CD4-positive, alpha-beta T cell (primary cell): ENCODE measurements at regions not wholly inside any gene's neighbourhood (a gene's known extent, or its start where the extent isn't known, plus 50 kb on each side); places are given as distances from the start of the nearest gene placed in this dataset.

ENCODE experiments used
- ATAC-seq: fragments of 200-7000 bp; cut with Tn5 transposase; one replicate; pipeline ENCODE4 v1.10.0; 2022; ENCODE audit warnings: mild to moderate bottlenecking; ENCODE audit not compliant: poor library complexity
- CTCF ChIA-PET: fragments of 350-600 bp; sonication (Branson Sonifier 250); formaldehyde crosslinking; loops from one replicate; lab custom pipeline; 2021; ENCODE audit warnings: antibody characterized with exemption, inconsistent platforms; lab: Charles Lee
- POLR2A ChIA-PET: fragments of 350-600 bp; sonication (Branson Sonifier 250); formaldehyde crosslinking; loops from one replicate; lab custom pipeline; 2021; ENCODE audit warnings: antibody characterized with exemption, inconsistent platforms; lab: Charles Lee
- DNase-seq, 14 experiments: peaks; one replicate each; pipeline ENCODE4 v3.0.0-alpha.2; 2013 to 2020; ENCODE audit warnings: mixed read lengths in 2 of 14
- H3K27ac ChIP-seq, 2 donors: one replicate each; pipeline versions ENCODE4 v1.5.1 to v1.7.0; 2013; ENCODE audit warnings: low read length in 2 of 2, low read depth in 1 of 2, mild to moderate bottlenecking in 1 of 2
- H3K27me3 ChIP-seq, 2 experiments: 1 replicate in 1 of 2; 2 replicates in 1 of 2; pipeline versions ENCODE4 v1.6.1 to v1.7.0; 2013; ENCODE audit warnings: low read length in 2 of 2, control low read depth in 1 of 2, mild to moderate bottlenecking in 1 of 2, moderate library complexity in 1 of 2; ENCODE audit not compliant: insufficient read depth in 2 of 2, control insufficient read depth in 1 of 2
- H3K36me3 ChIP-seq: one replicate; pipeline ENCODE4 v1.6.1; 2013; ENCODE audit warnings: low read length, control low read depth; ENCODE audit not compliant: insufficient read depth
- H3K4me1 ChIP-seq: one replicate; pipeline ENCODE4 v1.6.1; 2013; ENCODE audit warnings: low read length, control low read depth; ENCODE audit not compliant: insufficient read depth
- H3K4me3 ChIP-seq: one replicate; pipeline ENCODE4 v1.5.1; 2013; ENCODE audit warnings: mild to moderate bottlenecking, low read length, moderate library complexity
- H3K9me3 ChIP-seq, 2 experiments: 1 replicate in 1 of 2; 2 replicates in 1 of 2; pipeline versions ENCODE4 v1.6.1 to v1.7.0; 2013; ENCODE audit warnings: low read length in 2 of 2, mild to moderate bottlenecking in 2 of 2, control low read depth in 1 of 2, moderate library complexity in 1 of 2; ENCODE audit not compliant: control insufficient read depth in 1 of 2, insufficient read depth in 1 of 2
- H3K27ac Mint-ChIP-seq: one replicate; pipeline ENCODE4 v1.8.0; 2020; ENCODE audit warnings: mixed read lengths
- H3K27me3 Mint-ChIP-seq: one replicate; pipeline ENCODE4 v1.8.0; 2021; ENCODE audit warnings: mixed read lengths
- H3K36me3 Mint-ChIP-seq: one replicate; pipeline ENCODE4 v1.8.0; 2021; ENCODE audit warnings: low read depth, mixed read lengths
- H3K4me1 Mint-ChIP-seq: one replicate; pipeline ENCODE4 v1.8.0; 2021; ENCODE audit warnings: low read depth, mixed read lengths
- H3K4me3 Mint-ChIP-seq: one replicate; pipeline ENCODE4 v1.8.0; 2020; ENCODE audit warnings: mild to moderate bottlenecking, mixed read lengths
- H3K9me3 Mint-ChIP-seq: one replicate; pipeline ENCODE4 v1.8.0; 2020; ENCODE audit warnings: mixed read lengths
- CTCF ChIP-seq: fragments of 200-600 bp; IDR thresholded peaks from one replicate; pipeline ENCODE4 v1.8.0; 2022; ENCODE audit warnings: antibody characterized with exemption, mild to moderate bottlenecking
- intact Hi-C, 2 experiments: fragments of 100-400 bp; cut with DNase I in 1 of 2; cut with micrococcal nuclease in 1 of 2; formaldehyde crosslinking; loops; one replicate each; pipeline versions ENCODE4 v1.15.1 to v1.9.0; 2023 to 2025; cut with DNase I, micrococcal nuclease

GRCh38 chr6:103264020-103264419 is 1595.7 kb downstream of the HACE1 start:
- TF ChIP-seq CTCF: no peak
- no peaks in the 10 kb centered on the region for H3K36me3 Mint-ChIP-seq
- H3K4me3 Mint-ChIP-seq: no peak overlapping the region
- intact Hi-C loops: no loop called here
- no peaks in the 10 kb centered on the region for H3K27me3 Mint-ChIP-seq
- CTCF ChIA-PET: no interaction called here
- H3K36me3 ChIP-seq: no peaks in the 10 kb centered on the region
- no peak overlapping the region for H3K4me3 ChIP-seq
- H3K9me3 Mint-ChIP-seq: peaks cover 5% of the 10 kb centered on the region
- H3K27ac Mint-ChIP-seq: no peak overlapping the region
- H3K9me3 ChIP-seq: peaks cover 0 to 9% of the 10 kb centered on the region in 2 experiments
- no peak overlapping the region for H3K27ac ChIP-seq
- ATAC-seq: no peak
- no peak for DNase-seq
- no peaks in the 10 kb centered on the region for H3K27me3 ChIP-seq
- H3K4me1 ChIP-seq: no peaks in the 10 kb centered on the region
- POLR2A ChIA-PET: no interaction called here
- H3K4me1 Mint-ChIP-seq: no peaks in the 10 kb centered on the region

- H3K9me3 Mint-ChIP-seq: no peaks in the 10 kb centered on the region
- no peaks in the 10 kb centered on the region for H3K4me1 Mint-ChIP-seq
- Histone ChIP-seq H3K9me3 (peaks cover 0 to 9% of the 10 kb centered on the region in 2 experiments), H3K4me1 (no peaks in the 10 kb centered on the region), H3K27me3 (no peaks in the 10 kb centered on the region), H3K36me3 (no peaks in the 10 kb centered on the region), H3K4me3 (no peak overlapping the region), H3K27ac (no peak overlapping the region)
- ChIA-PET POLR2A (no interaction called here), CTCF (no interaction called here)
- H3K27ac Mint-ChIP-seq: no peak overlapping the region
- no peak for ATAC-seq
- no peak for TF ChIP-seq CTCF
- H3K36me3 Mint-ChIP-seq: no peaks in the 10 kb centered on the region
- H3K27me3 Mint-ChIP-seq: no peaks in the 10 kb centered on the region
- no peak overlapping the region for H3K4me3 Mint-ChIP-seq
- intact Hi-C loops: no loop called here
- no peak for DNase-seq
These were observed 1604.6 kb downstream of the HACE1 start for GRCh38 chr6:103255132-103255531.

GRCh38 chr6:103236923-103237322 is 1622.8 kb downstream of the HACE1 start:
- no peaks in the 10 kb centered on the region for H3K27me3 Mint-ChIP-seq
- ChIA-PET CTCF (no interaction called here), POLR2A (no interaction called here)
- Histone ChIP-seq H3K4me1 (no peaks in the 10 kb centered on the region), H3K27me3 (no peaks in the 10 kb centered on the region), H3K9me3 (no peaks in the 10 kb centered on the region), H3K27ac (no peak overlapping the region), H3K36me3 (no peaks in the 10 kb centered on the region), H3K4me3 (no peak overlapping the region)
- peaks cover 5% of the 10 kb centered on the region for H3K9me3 Mint-ChIP-seq
- DNase-seq (no peak), ATAC-seq (no peak)
- no peaks in the 10 kb centered on the region for H3K4me1 Mint-ChIP-seq
- no peak overlapping the region for H3K27ac Mint-ChIP-seq
- no peak overlapping the region for H3K4me3 Mint-ChIP-seq
- intact Hi-C loops: no loop called here
- H3K36me3 Mint-ChIP-seq: no peaks in the 10 kb centered on the region
- no peak for TF ChIP-seq CTCF
